DMS53 treated with DMSO at 0.1 percent for 48 hours (cell line): ENCODE measurements at regions not wholly inside any gene's neighbourhood (a gene's known extent, or its start where the extent isn't known, plus 50 kb on each side); places are given as distances from the start of the nearest gene placed in this dataset.
"Not testable (repeated sequence)": the region's sequence is repeated elsewhere in the genome, so short reads cannot be mapped to it uniquely, and the experiment has no call there.

ENCODE experiments used
- DNase-seq: peaks from one replicate; lab custom pipeline; 2025; ENCODE audit not compliant: unreplicated experiment; lab: John Stamatoyannopoulos, UW

DNA sequence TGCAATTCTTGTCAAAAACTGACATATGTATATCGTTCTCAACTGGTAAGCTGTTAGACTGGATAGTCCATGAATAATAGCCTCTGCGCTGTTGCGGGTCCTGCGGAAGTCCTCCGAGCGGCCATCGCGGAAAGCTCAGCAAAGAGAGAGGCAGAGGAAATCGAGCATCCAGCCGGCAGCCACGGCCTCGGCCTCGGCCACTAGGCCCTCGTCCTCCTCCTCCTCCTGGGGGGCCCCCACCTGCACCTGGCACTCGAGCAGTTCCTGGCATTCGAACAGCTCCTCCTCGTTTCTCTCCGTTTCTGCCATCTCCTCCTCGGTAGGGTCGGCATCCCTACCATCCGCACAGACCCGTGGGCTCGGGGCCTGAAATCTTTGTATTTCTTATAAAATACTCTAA, 111.2 kb upstream of the CYLC1 start:
- DNase-seq: not testable (repeated sequence)

- not testable (repeated sequence) for DNase-seq
These were observed 110.5 kb upstream of the CYLC1 start for GRCh38 chrX:83750451-83750850.

GRCh38 chrX:83759872-83760271, 101.1 kb upstream of the CYLC1 start:
- DNase-seq: peak; percentile 50

- DNase-seq: peak; percentile 19
These were observed 89.3 kb upstream of the CYLC1 start for GRCh38 chrX:83771664-83772063.
